Breast epithelium (tissue), 3 donors: ENCODE measurements at regions not wholly inside any gene's neighbourhood (a gene's known extent, or its start where the extent isn't known, plus 50 kb on each side); places are given as distances from the start of the nearest gene placed in this dataset.

Experiments used
- CTCF ChIP-seq, 3 donors: fragments of 450-650 bp; IDR thresholded peaks; one replicate each; pipeline ENCODE4 v1.5.1; 2016 to 2017; ENCODE audit warnings: antibody characterized with exemption in 3 of 3, mild to moderate bottlenecking in 3 of 3, moderate library complexity in 3 of 3
- POLR2A ChIP-seq: fragments of 450-650 bp; IDR thresholded peaks from one replicate; pipeline ENCODE4 v1.6.1; 2016; ENCODE audit warnings: antibody characterized with exemption, mild to moderate bottlenecking, moderate library complexity

- TF ChIP-seq POLR2A (no peak), CTCF (IDR thresholded peaks at IDR 0.05) (no peak)
These were observed 78.3 kb upstream of the NCOR2 start for GRCh38 chr12:124645530-124646244.
